ENCODE measurements at regions not wholly inside any gene's neighbourhood (a gene's known extent, or its start where the extent isn't known, plus 50 kb on each side); places are given as distances from the start of the nearest gene placed in this dataset.

DNA sequence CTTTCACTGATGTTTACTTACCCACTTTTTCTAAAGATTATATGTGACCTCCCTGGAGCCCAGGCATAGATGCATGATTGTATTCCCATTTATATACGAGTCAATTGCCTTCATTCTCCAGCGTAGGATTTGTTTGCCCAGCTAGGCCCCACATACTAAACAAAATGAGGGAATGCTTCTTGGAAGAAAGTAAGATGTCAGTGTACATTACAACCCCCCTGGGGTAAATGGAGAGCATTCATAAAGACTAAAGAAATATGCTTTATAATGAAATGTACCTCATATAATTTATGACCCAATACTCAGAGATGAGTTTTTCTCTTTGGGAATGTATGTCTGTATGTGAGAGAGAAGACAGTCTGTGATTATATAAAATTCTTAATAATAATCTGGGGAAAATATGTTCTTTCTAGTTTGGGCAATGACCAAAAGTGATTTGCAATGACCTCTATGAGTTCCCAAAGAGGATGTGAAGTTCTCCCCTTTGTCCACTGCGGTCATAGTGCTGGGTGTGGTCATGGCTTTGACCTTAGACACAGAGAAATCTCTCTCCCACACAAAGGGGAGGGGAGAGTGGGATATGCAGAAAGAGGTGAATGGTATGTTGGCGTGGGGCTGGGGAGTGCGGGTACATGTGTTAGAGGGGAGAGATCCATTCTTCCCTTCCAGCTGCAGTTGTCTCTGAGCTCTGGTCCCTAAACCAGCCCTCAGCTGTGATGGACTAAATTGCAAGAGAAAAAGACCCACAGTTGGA is 175.6 kb downstream of the EN1 start:
- no peak for TF ChIP-seq CTCF (IDR thresholded peaks at IDR 0.05; ENCODE audit: low read depth, low read length, poor library complexity, severe bottlenecking)
- no peak for TF ChIP-seq EZH2phosphoT487 (IDR thresholded peaks at IDR 0.05; ENCODE audit: borderline replicate concordance, low read length)

All from DOHH2 (cell line).